K562 (cell line): ENCODE measurements at regions not wholly inside any gene's neighbourhood (a gene's known extent, or its start where the extent isn't known, plus 50 kb on each side); places are given as distances from the start of the nearest gene placed in this dataset.

Source experiments
- FIP1L1 ChIP-seq: fragments of 200-400 bp; formaldehyde crosslinking; IDR thresholded peaks from 2 replicates; pipeline ENCODE4 v1.6.1; 2018; ENCODE audit warnings: mild to moderate bottlenecking, low read depth, low read length; ENCODE audit not compliant: poor library complexity, severe bottlenecking
- GABPA ChIP-seq: fragments of 200-800 bp; sonication (Bioruptor generic); conservative IDR thresholded peaks from 2 replicates; pipeline ENCODE4 v1.6.1; 2016; ENCODE audit warnings: low read depth, missing genetic modification characterization, missing compliant biosample characterization
- HNRNPLL ChIP-seq: fragments of 200-400 bp; formaldehyde crosslinking; IDR thresholded peaks from 2 replicates; pipeline ENCODE4 v1.6.1; 2017; ENCODE audit warnings: low read length, low read depth, mild to moderate bottlenecking; ENCODE audit not compliant: poor library complexity, severe bottlenecking
- NR2C2 ChIP-seq, 2 experiments: fragments of 200-800 bp in 1 of 2; sonication (Bioruptor generic) in 1 of 2; sonication (generic) in 1 of 2; formaldehyde crosslinking in 1 of 2; IDR thresholded peaks; 2 replicates each; pipeline versions ENCODE4 v1.6.1 to v1.8.0; 2016 to 2022; ENCODE audit warnings: mild to moderate bottlenecking in 1 of 2, missing compliant biosample characterization in 1 of 2, missing genetic modification characterization in 1 of 2, missing genetic modification reagents in 1 of 2
- SETDB1 ChIP-seq: IDR thresholded peaks from one replicate; pipeline ENCODE4 v1.6.1; 2012; ENCODE audit warnings: low read length, control low read depth, inconsistent platforms
- SMARCC2 ChIP-seq: fragments of 450-650 bp; IDR thresholded peaks from 2 replicates; pipeline ENCODE4 v1.6.1; 2017; ENCODE audit warnings: antibody characterized with exemption, moderate library complexity, mild to moderate bottlenecking, low read depth
- ZNF324 ChIP-seq: fragments of 250-450 bp; sonication (Bioruptor Pico); IDR thresholded peaks from 2 replicates; pipeline ENCODE4 v1.4.0; 2020; ENCODE audit warnings: mild to moderate bottlenecking
- TF ChIP-seq, protein P1 (sequence below): sonication (generic); formaldehyde crosslinking; IDR thresholded peaks from 2 replicates; pipeline ENCODE4 v1.8.1; 2023; ENCODE audit warnings: mild to moderate bottlenecking, missing genetic modification reagents, moderate library complexity
- TF ChIP-seq, protein P2 (sequence below): sonication (generic); formaldehyde crosslinking; IDR thresholded peaks from 2 replicates; pipeline ENCODE4 v1.8.1; 2023; ENCODE audit warnings: mild to moderate bottlenecking, missing genetic modification reagents
- TF ChIP-seq, protein P3 (sequence below), 3 experiments: IDR thresholded peaks in 2 of 3; conservative IDR thresholded peaks in 1 of 3; 2 replicates each; pipeline ENCODE4 v1.5.1; 2011 to 2012; ENCODE audit warnings: low read length in 3 of 3, mild to moderate bottlenecking in 3 of 3, control low read depth in 2 of 3, improper control_type of control experiment in 1 of 3, inconsistent platforms in 1 of 3, low read depth in 1 of 3, mixed read lengths in 1 of 3, moderate library complexity in 1 of 3; ENCODE audit not compliant: insufficient read depth in 2 of 3

DNA sequence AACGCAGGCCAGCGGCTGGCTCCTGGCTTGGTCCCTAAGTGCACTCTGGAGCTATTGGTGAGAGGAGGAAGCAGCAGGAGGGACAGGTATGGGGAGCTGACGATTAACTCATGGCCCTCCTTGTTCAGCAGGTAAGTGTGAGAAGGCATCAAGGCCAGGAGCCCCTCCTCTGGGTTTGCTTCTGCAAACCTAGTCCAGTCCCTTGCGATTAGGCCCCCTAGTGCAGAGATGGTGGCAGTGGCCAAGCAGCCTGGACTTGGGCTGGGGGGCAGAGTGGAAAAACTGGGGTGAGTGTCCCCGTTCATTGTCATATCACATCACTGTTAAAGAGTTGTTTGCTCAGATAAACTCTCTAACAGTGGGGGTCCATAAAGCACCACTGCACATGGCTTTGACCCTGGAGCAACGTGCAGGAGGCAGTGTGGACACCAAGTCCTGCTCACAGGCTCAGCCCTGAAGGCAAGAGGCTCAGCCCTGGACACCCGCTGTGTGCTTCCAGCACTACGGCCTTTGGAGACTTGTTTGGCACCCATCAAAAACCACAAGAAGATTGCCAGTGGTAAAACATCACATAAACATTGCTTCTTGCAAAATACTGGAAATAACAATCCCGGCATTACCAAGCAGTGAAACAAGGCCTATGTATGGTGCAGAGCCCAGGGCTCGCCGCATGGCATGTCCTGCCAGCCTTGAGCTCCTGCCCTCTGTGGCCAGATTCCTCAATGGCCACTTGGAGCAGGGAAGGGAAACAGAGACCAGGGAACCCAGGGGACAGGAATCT lies 184.3 kb upstream of the RTL1 start:
- TF ChIP-seq ZNF324 (no peak), FIP1L1 (no peak), NR2C2 (CRISPR knock-in tag; IDR thresholded peaks at IDR 0.05) (no peak), NR2C2 (tag; IDR thresholded peaks at IDR 0.05) (no peak), SMARCC2 (no peak), SETDB1 (no peak), GABPA (no peak), HNRNPLL (no peak)
- TF ChIP-seq, protein P1, sequence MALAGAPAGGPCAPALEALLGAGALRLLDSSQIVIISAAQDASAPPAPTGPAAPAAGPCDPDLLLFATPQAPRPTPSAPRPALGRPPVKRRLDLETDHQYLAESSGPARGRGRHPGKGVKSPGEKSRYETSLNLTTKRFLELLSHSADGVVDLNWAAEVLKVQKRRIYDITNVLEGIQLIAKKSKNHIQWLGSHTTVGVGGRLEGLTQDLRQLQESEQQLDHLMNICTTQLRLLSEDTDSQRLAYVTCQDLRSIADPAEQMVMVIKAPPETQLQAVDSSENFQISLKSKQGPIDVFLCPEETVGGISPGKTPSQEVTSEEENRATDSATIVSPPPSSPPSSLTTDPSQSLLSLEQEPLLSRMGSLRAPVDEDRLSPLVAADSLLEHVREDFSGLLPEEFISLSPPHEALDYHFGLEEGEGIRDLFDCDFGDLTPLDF (CRISPR knock-in tag), result no peak
- TF ChIP-seq, protein P2, sequence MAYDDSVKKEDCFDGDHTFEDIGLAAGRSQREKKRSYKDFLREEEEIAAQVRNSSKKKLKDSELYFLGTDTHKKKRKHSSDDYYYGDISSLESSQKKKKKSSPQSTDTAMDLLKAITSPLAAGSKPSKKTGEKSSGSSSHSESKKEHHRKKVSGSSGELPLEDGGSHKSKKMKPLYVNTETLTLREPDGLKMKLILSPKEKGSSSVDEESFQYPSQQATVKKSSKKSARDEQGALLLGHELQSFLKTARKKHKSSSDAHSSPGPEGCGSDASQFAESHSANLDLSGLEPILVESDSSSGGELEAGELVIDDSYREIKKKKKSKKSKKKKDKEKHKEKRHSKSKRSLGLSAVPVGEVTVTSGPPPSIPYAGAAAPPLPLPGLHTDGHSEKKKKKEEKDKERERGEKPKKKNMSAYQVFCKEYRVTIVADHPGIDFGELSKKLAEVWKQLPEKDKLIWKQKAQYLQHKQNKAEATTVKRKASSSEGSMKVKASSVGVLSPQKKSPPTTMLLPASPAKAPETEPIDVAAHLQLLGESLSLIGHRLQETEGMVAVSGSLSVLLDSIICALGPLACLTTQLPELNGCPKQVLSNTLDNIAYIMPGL, result no peak
- TF ChIP-seq, protein P3, sequence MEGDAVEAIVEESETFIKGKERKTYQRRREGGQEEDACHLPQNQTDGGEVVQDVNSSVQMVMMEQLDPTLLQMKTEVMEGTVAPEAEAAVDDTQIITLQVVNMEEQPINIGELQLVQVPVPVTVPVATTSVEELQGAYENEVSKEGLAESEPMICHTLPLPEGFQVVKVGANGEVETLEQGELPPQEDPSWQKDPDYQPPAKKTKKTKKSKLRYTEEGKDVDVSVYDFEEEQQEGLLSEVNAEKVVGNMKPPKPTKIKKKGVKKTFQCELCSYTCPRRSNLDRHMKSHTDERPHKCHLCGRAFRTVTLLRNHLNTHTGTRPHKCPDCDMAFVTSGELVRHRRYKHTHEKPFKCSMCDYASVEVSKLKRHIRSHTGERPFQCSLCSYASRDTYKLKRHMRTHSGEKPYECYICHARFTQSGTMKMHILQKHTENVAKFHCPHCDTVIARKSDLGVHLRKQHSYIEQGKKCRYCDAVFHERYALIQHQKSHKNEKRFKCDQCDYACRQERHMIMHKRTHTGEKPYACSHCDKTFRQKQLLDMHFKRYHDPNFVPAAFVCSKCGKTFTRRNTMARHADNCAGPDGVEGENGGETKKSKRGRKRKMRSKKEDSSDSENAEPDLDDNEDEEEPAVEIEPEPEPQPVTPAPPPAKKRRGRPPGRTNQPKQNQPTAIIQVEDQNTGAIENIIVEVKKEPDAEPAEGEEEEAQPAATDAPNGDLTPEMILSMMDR (IDR thresholded peaks at IDR 0.05 in 2 of 3, conservative IDR thresholded peaks at IDR 0.05 in 1 of 3; ENCODE audit: insufficient read depth in 2 of 3, low read depth in 1 of 3, low read length in 3 of 3), result no peak
